PC-3 (cell line): ENCODE measurements at regions not wholly inside any gene's neighbourhood (a gene's known extent, or its start where the extent isn't known, plus 50 kb on each side); places are given as distances from the start of the nearest gene placed in this dataset.

Source experiments
- ATAC-seq: fragments of 200-7000 bp; cut with Tn5 transposase; 2 replicates; pipeline ENCODE4 v1.9.1; 2020; ENCODE audit warnings: mild to moderate bottlenecking, moderate library complexity
- BruUV-seq: library from RNA; stranded (reverse); fragments of 400-500 nt; replicated peaks from 2 replicates; lab custom pipeline; 2021; lab: Mats Ljungman, UMichigan
- CTCF ChIA-PET: fragments of 300-600 bp; sonication (Branson Sonifier 250); formaldehyde crosslinking; loops from one replicate; lab custom pipeline; 2022; ENCODE audit warnings: antibody characterized with exemption; lab: Charles Lee
- POLR2A ChIA-PET: fragments of 300-600 bp; sonication (Branson Sonifier 250); formaldehyde crosslinking; loops from one replicate; lab custom pipeline; 2022; ENCODE audit warnings: antibody characterized with exemption; ENCODE audit not compliant: unreplicated experiment; lab: Charles Lee
- DNase-seq: peaks from one replicate; pipeline ENCODE4 v3.0.0-alpha.2; 2015
- H2AFZ ChIP-seq: fragments of 300-600 bp; sonication (generic); 2 replicates; pipeline ENCODE4 v1.6.0; 2016; ENCODE audit warnings: antibody characterized with exemption, low read length
- H3F3A ChIP-seq: fragments of 300-600 bp; sonication (generic); one replicate; pipeline ENCODE4 v1.6.0; 2017; ENCODE audit warnings: antibody characterized with exemption, low read length, control low read depth, mild to moderate bottlenecking; ENCODE audit not compliant: unreplicated experiment
- H3K27ac ChIP-seq: fragments of 300-600 bp; sonication (generic); 2 replicates; pipeline ENCODE4 v1.5.1; 2016; ENCODE audit warnings: mild to moderate bottlenecking, low read length
- H3K27me3 ChIP-seq: fragments of 300-600 bp; sonication (generic); 2 replicates; pipeline ENCODE4 v1.6.1; 2016; ENCODE audit warnings: low read length, mixed read lengths
- H3K36me3 ChIP-seq: fragments of 300-600 bp; sonication (generic); 2 replicates; pipeline ENCODE4 v1.6.1; 2016; ENCODE audit warnings: low read depth, mixed run types, low read length, mixed read lengths
- H3K4me1 ChIP-seq: fragments of 300-600 bp; sonication (generic); 2 replicates; pipeline ENCODE4 v1.5.1; 2016; ENCODE audit warnings: low read length; ENCODE audit not compliant: insufficient read depth
- H3K4me2 ChIP-seq: fragments of 300-600 bp; sonication (generic); 2 replicates; pipeline ENCODE4 v1.6.0; 2016; ENCODE audit warnings: low read length
- H3K4me3 ChIP-seq: fragments of 300-600 bp; sonication (generic); 2 replicates; pipeline ENCODE4 v1.5.1; 2016; ENCODE audit warnings: mild to moderate bottlenecking, low read length, mixed read lengths
- H3K79me2 ChIP-seq: fragments of 300-600 bp; sonication (generic); 2 replicates; pipeline ENCODE4 v1.6.1; 2017; ENCODE audit warnings: low read length, mixed read lengths
- H3K9ac ChIP-seq: fragments of 300-600 bp; sonication (generic); 2 replicates; pipeline ENCODE4 v1.6.0; 2016; ENCODE audit warnings: mild to moderate bottlenecking, low read length
- H3K9me2 ChIP-seq: fragments of 300-600 bp; sonication (generic); replicated peaks from 2 replicates; pipeline ENCODE4 v1.6.1; 2016; ENCODE audit warnings: mixed run types, low read length, mixed read lengths
- H3K9me3 ChIP-seq: fragments of 300-600 bp; sonication (generic); 2 replicates; pipeline ENCODE4 v1.6.1; 2016; ENCODE audit warnings: low read length, mixed read lengths
- H4K20me1 ChIP-seq: fragments of 300-600 bp; sonication (generic); 2 replicates; pipeline ENCODE4 v1.6.1; 2016; ENCODE audit warnings: low read length, mixed read lengths
- CTCF ChIP-seq: fragments of 300-600 bp; sonication (generic); conservative IDR thresholded peaks from 2 replicates; pipeline ENCODE4 v1.5.1; 2017; ENCODE audit warnings: antibody characterized with exemption, low read depth, mild to moderate bottlenecking, low read length
- EZH2 ChIP-seq: fragments of 300-600 bp; sonication (generic); IDR thresholded peaks from one replicate; pipeline ENCODE4 v1.6.1; 2017; ENCODE audit warnings: antibody characterized with exemption, mild to moderate bottlenecking, low read length; ENCODE audit not compliant: unreplicated experiment
- EZH2phosphoT487 ChIP-seq: fragments of 300-600 bp; sonication (generic); IDR thresholded peaks from 2 replicates; pipeline ENCODE4 v1.6.1; 2018; ENCODE audit warnings: mild to moderate bottlenecking, antibody characterized with exemption, low read length, borderline replicate concordance
- intact Hi-C: fragments of 100-400 bp; cut with micrococcal nuclease; formaldehyde crosslinking; loops from 2 replicates; pipeline ENCODE4 v1.9.0; 2023

- Histone ChIP-seq H3F3A (no peaks in the 10 kb centered on the region), H3K4me2 (no peak overlapping the region), H3K79me2 (no peaks in the 10 kb centered on the region), H2AFZ (0 out of 2 replicates have a peak overlapping the region, but pooled peaks have one; percentile 15), H4K20me1 (no peaks in the 10 kb centered on the region), H3K36me3 (no peaks in the 10 kb centered on the region), H3K27ac (no peak overlapping the region), H3K4me3 (no peak overlapping the region), H3K9me3 (no peaks in the 10 kb centered on the region), H3K9me2 (no peaks in the 10 kb centered on the region), H3K27me3 (no peaks in the 10 kb centered on the region), H3K9ac (no peak overlapping the region), H3K4me1 (no peaks in the 10 kb centered on the region)
- CTCF ChIA-PET: no interaction called here
- peak; percentile 56; the same call in 1 of the 2 replicates for ATAC-seq
- BruUV-seq: no TSS peak
- DNase-seq: no peak
- POLR2A ChIA-PET: no interaction called here
- intact Hi-C loops: no loop called here
- TF ChIP-seq EZH2 (no peak), EZH2phosphoT487 (no peak), CTCF (no peak)
These were observed 100.3 kb upstream of the NCOR2 start for GRCh38 chr12:124667506-124668326.

DNA sequence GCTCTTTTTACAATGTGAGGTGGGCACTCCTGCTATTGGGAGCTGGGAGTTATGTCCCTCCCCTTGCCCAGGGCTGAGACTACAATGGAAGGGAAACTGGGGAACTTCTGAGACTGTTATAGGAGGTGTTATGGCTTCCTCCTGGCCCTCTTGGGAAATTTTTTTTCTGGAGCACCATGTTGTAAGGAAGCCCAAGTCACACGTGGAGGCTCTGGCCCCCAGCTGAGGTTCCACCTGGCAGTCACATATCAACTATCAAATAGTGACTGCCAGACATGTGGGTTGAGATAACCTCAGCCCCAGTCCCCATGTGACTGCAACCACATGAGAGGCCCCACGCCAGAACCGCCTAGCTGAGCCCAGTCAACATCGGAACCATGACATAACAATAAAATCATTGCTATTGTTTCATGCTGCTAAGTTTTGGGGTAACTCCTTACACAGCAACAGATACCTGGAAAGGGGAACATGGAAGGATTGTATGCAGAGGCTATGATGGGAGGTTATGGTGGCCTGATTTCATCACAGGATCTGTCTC lies 99.4 kb upstream of the NCOR2 start:
- Histone ChIP-seq H2AFZ (no peak overlapping the region), H3K27ac (no peak overlapping the region), H3K4me3 (no peak overlapping the region), H3K9me3 (no peaks in the 10 kb centered on the region), H3K27me3 (no peaks in the 10 kb centered on the region), H3K9ac (no peak overlapping the region), H3K36me3 (no peaks in the 10 kb centered on the region), H3K4me2 (no peak overlapping the region), H3F3A (no peaks in the 10 kb centered on the region), H3K4me1 (no peaks in the 10 kb centered on the region), H3K9me2 (no peaks in the 10 kb centered on the region), H4K20me1 (no peaks in the 10 kb centered on the region), H3K79me2 (no peaks in the 10 kb centered on the region)
- BruUV-seq: no TSS peak
- POLR2A ChIA-PET: no interaction called here
- intact Hi-C loops: no loop called here
- CTCF ChIA-PET: no interaction called here
- no peak for TF ChIP-seq EZH2phosphoT487
- no peak for TF ChIP-seq CTCF
- no peak for TF ChIP-seq EZH2
- ATAC-seq (no peak), DNase-seq (no peak)

GRCh38 chr12:124665511-124665910 lies 98.1 kb upstream of the NCOR2 start:
- H3K27ac ChIP-seq: no peak overlapping the region
- intact Hi-C loops: no loop called here
- no peak overlapping the region for H3K4me3 ChIP-seq
- H3K4me1 ChIP-seq: no peaks in the 10 kb centered on the region
- POLR2A ChIA-PET: no interaction called here
- H3F3A ChIP-seq: no peaks in the 10 kb centered on the region
- H3K79me2 ChIP-seq: no peaks in the 10 kb centered on the region
- TF ChIP-seq EZH2: no peak
- TF ChIP-seq EZH2phosphoT487: no peak
- TF ChIP-seq CTCF: no peak
- no peaks in the 10 kb centered on the region for H3K9me3 ChIP-seq
- ATAC-seq: no peak
- BruUV-seq: no TSS peak
- CTCF ChIA-PET: interaction anchor here (0.5 kb wide), 1 partner anchor 733 kb away, joined by 4 read pairs; no protein-coding TSS in a partner anchor
- H2AFZ ChIP-seq: no peak overlapping the region
- no peak overlapping the region for H3K4me2 ChIP-seq
- no peaks in the 10 kb centered on the region for H3K9me2 ChIP-seq
- H3K9ac ChIP-seq: no peak overlapping the region
- H3K27me3 ChIP-seq: no peaks in the 10 kb centered on the region
- H4K20me1 ChIP-seq: no peaks in the 10 kb centered on the region
- DNase-seq: no peak
- H3K36me3 ChIP-seq: no peaks in the 10 kb centered on the region
